Activated CD8-positive, alpha-beta memory T cell treated with anti-CD3 and anti-CD28 coated beads, Interleukin-2, amount 10 ng/mL, durations not matched to agents 7 days and 5 days (primary cell): ENCODE measurements at regions not wholly inside any gene's neighbourhood (a gene's known extent, or its start where the extent isn't known, plus 50 kb on each side); places are given as distances from the start of the nearest gene placed in this dataset.

Experiments used
- ATAC-seq: fragments of 150-1000 bp; cut with Tn5 transposase; one replicate; pipeline ENCODE4 v1.10.0; 2021; ENCODE audit warnings: moderate library complexity
- CTCF ChIA-PET: fragments of 350-600 bp; sonication (Branson Sonifier 250); formaldehyde crosslinking; loops from one replicate; lab custom pipeline; 2021; ENCODE audit warnings: antibody characterized with exemption; lab: Charles Lee
- DNase-seq: peaks from one replicate; pipeline ENCODE4 v3.0.0-alpha.2; 2020
- H3K27ac Mint-ChIP-seq: one replicate; pipeline ENCODE4 v1.8.0; 2021; ENCODE audit warnings: mild to moderate bottlenecking, mixed read lengths
- H3K27me3 Mint-ChIP-seq: one replicate; pipeline ENCODE4 v1.8.0; 2021; ENCODE audit warnings: mixed read lengths
- H3K36me3 Mint-ChIP-seq: one replicate; pipeline ENCODE4 v1.8.0; 2021; ENCODE audit warnings: mild to moderate bottlenecking, mixed read lengths
- H3K4me1 Mint-ChIP-seq: one replicate; pipeline ENCODE4 v1.8.0; 2021; ENCODE audit warnings: mixed read lengths
- H3K4me3 Mint-ChIP-seq: one replicate; pipeline ENCODE4 v1.8.0; 2021; ENCODE audit warnings: mild to moderate bottlenecking, moderate library complexity, mixed read lengths
- H3K9me3 Mint-ChIP-seq: one replicate; pipeline ENCODE4 v1.8.0; 2022; ENCODE audit warnings: low read depth, mixed read lengths

GRCh38 chr5:147983742-147984141, 77.4 kb upstream of the C5orf46 start:
- no peak for DNase-seq
- Mint-ChIP-seq H3K4me1 (no peaks in the 10 kb centered on the region), H3K27me3 (no peaks in the 10 kb centered on the region), H3K36me3 (no peaks in the 10 kb centered on the region), H3K9me3 (no peaks in the 10 kb centered on the region), H3K27ac (no peak overlapping the region), H3K4me3 (no peak overlapping the region)
- ATAC-seq, result no peak
- CTCF ChIA-PET, result no interaction called here

GRCh38 chr5:147981074-147981473, 74.7 kb upstream of the C5orf46 start:
- Mint-ChIP-seq H3K4me1 (no peaks in the 10 kb centered on the region), H3K27ac (no peak overlapping the region), H3K9me3 (no peaks in the 10 kb centered on the region), H3K27me3 (no peaks in the 10 kb centered on the region), H3K36me3 (no peaks in the 10 kb centered on the region), H3K4me3 (no peak overlapping the region)
- DNase-seq, result no peak
- CTCF ChIA-PET, result no interaction called here
- no peak for ATAC-seq

- H3K9me3 Mint-ChIP-seq, result no peaks in the 10 kb centered on the region
- no peak for ATAC-seq
- CTCF ChIA-PET, result no interaction called here
- no peak overlapping the region for H3K4me3 Mint-ChIP-seq
- no peaks in the 10 kb centered on the region for H3K27me3 Mint-ChIP-seq
- H3K4me1 Mint-ChIP-seq, result no peaks in the 10 kb centered on the region
- no peak overlapping the region for H3K27ac Mint-ChIP-seq
- no peaks in the 10 kb centered on the region for H3K36me3 Mint-ChIP-seq
- DNase-seq, result no peak
Observed at GRCh38 chr5:147979761-147980160, 73.4 kb upstream of the C5orf46 start.

GRCh38 chr5:147972076-147972840, 65.9 kb upstream of the C5orf46 start:
- no peaks in the 10 kb centered on the region for H3K4me1 Mint-ChIP-seq
- H3K36me3 Mint-ChIP-seq, result no peaks in the 10 kb centered on the region
- H3K9me3 Mint-ChIP-seq, result no peaks in the 10 kb centered on the region

GRCh38 chr5:147971472-147971871, 65.1 kb upstream of the C5orf46 start:
- no peaks in the 10 kb centered on the region for H3K4me1 Mint-ChIP-seq
- no peaks in the 10 kb centered on the region for H3K27me3 Mint-ChIP-seq
- H3K36me3 Mint-ChIP-seq, result no peaks in the 10 kb centered on the region
- H3K4me3 Mint-ChIP-seq, result no peak overlapping the region
- H3K9me3 Mint-ChIP-seq, result no peaks in the 10 kb centered on the region
- CTCF ChIA-PET, result no interaction called here
- DNase-seq, result no peak
- no peak overlapping the region for H3K27ac Mint-ChIP-seq
- no peak for ATAC-seq

More at GRCh38 chr5:147972076-147972840, 65.9 kb upstream of the C5orf46 start:
- ATAC-seq (no peak), DNase-seq (no peak)
- no peak overlapping the region for H3K27ac Mint-ChIP-seq
- H3K4me3 Mint-ChIP-seq, result no peak overlapping the region
- H3K27me3 Mint-ChIP-seq, result no peaks in the 10 kb centered on the region
- CTCF ChIA-PET, result no interaction called here

- Mint-ChIP-seq H3K27me3 (no peaks in the 10 kb centered on the region), H3K27ac (no peak overlapping the region), H3K4me1 (no peaks in the 10 kb centered on the region), H3K9me3 (no peaks in the 10 kb centered on the region), H3K36me3 (no peaks in the 10 kb centered on the region), H3K4me3 (no peak overlapping the region)
- CTCF ChIA-PET, result no interaction called here
- no peak for DNase-seq
- ATAC-seq, result no peak
Observed at GRCh38 chr5:147968855-147969254, 62.5 kb upstream of the C5orf46 start.

- Mint-ChIP-seq H3K9me3 (no peaks in the 10 kb centered on the region), H3K36me3 (no peaks in the 10 kb centered on the region), H3K4me3 (no peak overlapping the region), H3K27ac (no peak overlapping the region), H3K27me3 (no peaks in the 10 kb centered on the region), H3K4me1 (no peaks in the 10 kb centered on the region)
- ATAC-seq (no peak), DNase-seq (no peak)
- CTCF ChIA-PET, result no interaction called here
Observed at GRCh38 chr5:147966829-147967228, 60.5 kb upstream of the C5orf46 start.

GRCh38 chr5:147966326-147966725, 60.0 kb upstream of the C5orf46 start:
- ATAC-seq (no peak), DNase-seq (no peak)
- CTCF ChIA-PET, result no interaction called here
- Mint-ChIP-seq H3K9me3 (no peaks in the 10 kb centered on the region), H3K4me1 (no peaks in the 10 kb centered on the region), H3K4me3 (no peak overlapping the region), H3K36me3 (no peaks in the 10 kb centered on the region), H3K27me3 (no peaks in the 10 kb centered on the region), H3K27ac (no peak overlapping the region)

GRCh38 chr5:147965715-147966114, 59.4 kb upstream of the C5orf46 start:
- no peaks in the 10 kb centered on the region for H3K36me3 Mint-ChIP-seq

GRCh38 chr5:147963948-147964693, 57.8 kb upstream of the C5orf46 start:
- no peak overlapping the region for H3K27ac Mint-ChIP-seq
- no peak overlapping the region for H3K4me3 Mint-ChIP-seq
- CTCF ChIA-PET, result no interaction called here
- no peaks in the 10 kb centered on the region for H3K4me1 Mint-ChIP-seq
- no peaks in the 10 kb centered on the region for H3K36me3 Mint-ChIP-seq
- no peaks in the 10 kb centered on the region for H3K9me3 Mint-ChIP-seq
- no peak for DNase-seq
- ATAC-seq, result no peak
- H3K27me3 Mint-ChIP-seq, result no peaks in the 10 kb centered on the region

More at GRCh38 chr5:147965715-147966114, 59.4 kb upstream of the C5orf46 start:
- H3K27me3 Mint-ChIP-seq, result no peaks in the 10 kb centered on the region
- DNase-seq (no peak), ATAC-seq (no peak)
- H3K4me3 Mint-ChIP-seq, result no peak overlapping the region
- no peaks in the 10 kb centered on the region for H3K4me1 Mint-ChIP-seq
- CTCF ChIA-PET, result no interaction called here
- H3K27ac Mint-ChIP-seq, result no peak overlapping the region
- H3K9me3 Mint-ChIP-seq, result no peaks in the 10 kb centered on the region

- no peaks in the 10 kb centered on the region for H3K4me1 Mint-ChIP-seq
- no peak for ATAC-seq
- H3K4me3 Mint-ChIP-seq, result no peak overlapping the region
- H3K27ac Mint-ChIP-seq, result no peak overlapping the region
- H3K36me3 Mint-ChIP-seq, result no peaks in the 10 kb centered on the region
- CTCF ChIA-PET, result no interaction called here
- DNase-seq, result no peak
- H3K9me3 Mint-ChIP-seq, result no peaks in the 10 kb centered on the region
- no peaks in the 10 kb centered on the region for H3K27me3 Mint-ChIP-seq
Observed at GRCh38 chr5:147963436-147963835, 57.1 kb upstream of the C5orf46 start.

- ATAC-seq (no peak), DNase-seq (no peak)
- H3K4me3 Mint-ChIP-seq, result no peak overlapping the region
- no peaks in the 10 kb centered on the region for H3K36me3 Mint-ChIP-seq
- no peak overlapping the region for H3K27ac Mint-ChIP-seq
- CTCF ChIA-PET, result no interaction called here
- no peaks in the 10 kb centered on the region for H3K4me1 Mint-ChIP-seq
- no peaks in the 10 kb centered on the region for H3K27me3 Mint-ChIP-seq
- H3K9me3 Mint-ChIP-seq, result no peaks in the 10 kb centered on the region
Observed at GRCh38 chr5:147961208-147961749, 54.9 kb upstream of the C5orf46 start.

- Mint-ChIP-seq H3K4me3 (no peak overlapping the region), H3K9me3 (no peaks in the 10 kb centered on the region), H3K27ac (no peak overlapping the region), H3K36me3 (no peaks in the 10 kb centered on the region), H3K27me3 (peaks cover 4% of the 10 kb centered on the region), H3K4me1 (no peaks in the 10 kb centered on the region)
- DNase-seq, result no peak
- CTCF ChIA-PET, result interaction anchor here (0.6 kb wide), 1 partner anchor 27 kb away, joined by 3 read pairs; no protein-coding TSS in a partner anchor
- ATAC-seq, result no peak
Observed at GRCh38 chr5:147957901-147958300, 51.6 kb upstream of the C5orf46 start.

GRCh38 chr5:147956842-147957223, 50.5 kb upstream of the C5orf46 start:
- no peaks in the 10 kb centered on the region for H3K4me1 Mint-ChIP-seq
- H3K4me3 Mint-ChIP-seq, result no peak overlapping the region
- DNase-seq (no peak), ATAC-seq (no peak)
- H3K9me3 Mint-ChIP-seq, result no peaks in the 10 kb centered on the region
- H3K27me3 Mint-ChIP-seq, result peaks cover 4% of the 10 kb centered on the region
- no peaks in the 10 kb centered on the region for H3K36me3 Mint-ChIP-seq
- CTCF ChIA-PET, result interaction anchor here (1.1 kb wide), 1 partner anchor 134 kb away, joined by 3 read pairs; no protein-coding TSS in a partner anchor
- no peak overlapping the region for H3K27ac Mint-ChIP-seq
